Kidney epithelial cell (primary cell): ENCODE measurements at regions not wholly inside any gene's neighbourhood (a gene's known extent, or its start where the extent isn't known, plus 50 kb on each side); places are given as distances from the start of the nearest gene placed in this dataset.
A peak's percentile ranks its signal among the peaks of the same experiment; 100 is the strongest.

ENCODE experiments used
- DNase-seq: peaks from one replicate; pipeline ENCODE4 v3.0.0-alpha.2; 2010; ENCODE audit warnings: low read depth
- H3K27me3 ChIP-seq: 2 replicates; pipeline ENCODE4 v1.6.0; 2011; ENCODE audit warnings: low read length; ENCODE audit not compliant: control insufficient read depth, insufficient read depth
- H3K36me3 ChIP-seq: 2 replicates; pipeline ENCODE4 v1.5.1; 2011; ENCODE audit warnings: low read length; ENCODE audit not compliant: control insufficient read depth, insufficient read depth
- H3K4me3 ChIP-seq: 2 replicates; pipeline ENCODE4 v1.5.1; 2011; ENCODE audit warnings: low read depth, mild to moderate bottlenecking, control low read depth, low read length
- CTCF ChIP-seq: IDR thresholded peaks from 2 replicates; pipeline ENCODE4 v1.5.1; 2011; ENCODE audit warnings: mild to moderate bottlenecking, moderate library complexity, low read length, control low read depth, inconsistent platforms; ENCODE audit not compliant: insufficient read depth, poor library complexity, severe bottlenecking

GRCh38 chr2:164138750-164139149, 402.9 kb upstream of the FIGN start:
- no peaks in the 10 kb centered on the region for H3K27me3 ChIP-seq
- no peak overlapping the region for H3K4me3 ChIP-seq
- no peaks in the 10 kb centered on the region for H3K36me3 ChIP-seq
- TF ChIP-seq CTCF, result no peak
- no peak for DNase-seq

- no peak for TF ChIP-seq CTCF
- Histone ChIP-seq H3K27me3 (no peaks in the 10 kb centered on the region), H3K4me3 (no peak overlapping the region), H3K36me3 (no peaks in the 10 kb centered on the region)
- DNase-seq, result no peak
These were observed 398.5 kb upstream of the FIGN start for GRCh38 chr2:164134336-164134735.

GRCh38 chr2:164127971-164128527, 392.2 kb upstream of the FIGN start:
- DNase-seq, result no peak
- no peaks in the 10 kb centered on the region for H3K36me3 ChIP-seq
- H3K4me3 ChIP-seq, result no peak overlapping the region
- no peaks in the 10 kb centered on the region for H3K27me3 ChIP-seq
- no peak for TF ChIP-seq CTCF

GRCh38 chr2:164126960-164127660, 391.3 kb upstream of the FIGN start:
- no peak overlapping the region for H3K4me3 ChIP-seq
- peak; percentile 39 for TF ChIP-seq CTCF
- no peaks in the 10 kb centered on the region for H3K27me3 ChIP-seq
- DNase-seq, result no peak
- no peaks in the 10 kb centered on the region for H3K36me3 ChIP-seq

GRCh38 chr2:164115806-164116205, 380.0 kb upstream of the FIGN start:
- H3K27me3 ChIP-seq, result no peaks in the 10 kb centered on the region
- no peak for TF ChIP-seq CTCF
- DNase-seq, result no peak
- H3K36me3 ChIP-seq, result no peaks in the 10 kb centered on the region
- H3K4me3 ChIP-seq, result no peak overlapping the region

GRCh38 chr2:164114937-164115336, 379.1 kb upstream of the FIGN start:
- no peak for TF ChIP-seq CTCF
- no peak for DNase-seq
- H3K4me3 ChIP-seq, result no peak overlapping the region
- no peaks in the 10 kb centered on the region for H3K36me3 ChIP-seq
- H3K27me3 ChIP-seq, result no peaks in the 10 kb centered on the region
